ENCODE measurements at regions not wholly inside any gene's neighbourhood (a gene's known extent, or its start where the extent isn't known, plus 50 kb on each side); places are given as distances from the start of the nearest gene placed in this dataset.

GRCh38 chr5:109917154-109917546 lies 227.4 kb downstream of the MAN2A1 start:
- no peaks in the 10 kb centered on the region for H4K20me1 ChIP-seq (ENCODE audit: insufficient read depth, low read depth, low read length)
- no peak overlapping the region for H3K9ac ChIP-seq (ENCODE audit: low read length)
- no peak overlapping the region for H3K4me2 ChIP-seq (ENCODE audit: low read depth, low read length, poor library complexity, severe bottlenecking)
- no peak overlapping the region for H3K27ac ChIP-seq (ENCODE audit: low read length)
- no peak for DNase-seq
- no peak overlapping the region for H2AFZ ChIP-seq (ENCODE audit: low read length)
- no peaks in the 10 kb centered on the region for H3K79me2 ChIP-seq (ENCODE audit: low read length)
- H3K36me3 ChIP-seq (ENCODE audit: insufficient read depth, low read length) = no peaks in the 10 kb centered on the region
- H3K9me2 ChIP-seq (replicated peaks; ENCODE audit: insufficient read depth, low read length) = no peaks in the 10 kb centered on the region
- H3K27me3 ChIP-seq (ENCODE audit: low read length) = 0 out of 2 replicates have a peak, but pooled peaks cover 2% of the 10 kb centered on the region
- peaks cover 8% of the 10 kb centered on the region for H3K4me1 ChIP-seq (ENCODE audit: low read length)
- H3K9me3 ChIP-seq (ENCODE audit: low read length) = no peaks in the 10 kb centered on the region
- no peak overlapping the region for H3K4me3 ChIP-seq (ENCODE audit: low read length)

- Histone ChIP-seq H3K9me3 (ENCODE audit: low read length) (no peaks in the 10 kb centered on the region), H3K36me3 (ENCODE audit: insufficient read depth, low read length) (no peaks in the 10 kb centered on the region), H3K9me2 (replicated peaks; ENCODE audit: insufficient read depth, low read length) (no peaks in the 10 kb centered on the region), H2AFZ (ENCODE audit: low read length) (no peak overlapping the region), H3K4me1 (ENCODE audit: low read length) (peaks cover 8% of the 10 kb centered on the region), H3K27me3 (ENCODE audit: low read length) (0 out of 2 replicates have a peak, but pooled peaks cover 2% of the 10 kb centered on the region), H3K27ac (ENCODE audit: low read length) (no peak overlapping the region), H4K20me1 (ENCODE audit: insufficient read depth, low read depth, low read length) (no peaks in the 10 kb centered on the region), H3K4me3 (ENCODE audit: low read length) (no peak overlapping the region), H3K4me2 (ENCODE audit: low read depth, low read length, poor library complexity, severe bottlenecking) (no peak overlapping the region), H3K79me2 (ENCODE audit: low read length) (no peaks in the 10 kb centered on the region), H3K9ac (ENCODE audit: low read length) (no peak overlapping the region)
- DNase-seq = no peak
Observed at GRCh38 chr5:109917966-109918365, 228.2 kb downstream of the MAN2A1 start.

- Histone ChIP-seq H3K4me1 (ENCODE audit: low read length) (peaks cover 8% of the 10 kb centered on the region), H3K27ac (ENCODE audit: low read length) (no peak overlapping the region), H3K4me2 (ENCODE audit: low read depth, low read length, poor library complexity, severe bottlenecking) (no peak overlapping the region), H3K4me3 (ENCODE audit: low read length) (no peak overlapping the region), H3K9ac (ENCODE audit: low read length) (no peak overlapping the region), H3K27me3 (ENCODE audit: low read length) (0 out of 2 replicates have a peak, but pooled peaks cover 2% of the 10 kb centered on the region), H3K36me3 (ENCODE audit: insufficient read depth, low read length) (no peaks in the 10 kb centered on the region), H3K9me2 (replicated peaks; ENCODE audit: insufficient read depth, low read length) (no peaks in the 10 kb centered on the region), H2AFZ (ENCODE audit: low read length) (no peak overlapping the region; the same call in 1 of the 2 replicates), H4K20me1 (ENCODE audit: insufficient read depth, low read depth, low read length) (no peaks in the 10 kb centered on the region), H3K79me2 (ENCODE audit: low read length) (no peaks in the 10 kb centered on the region), H3K9me3 (ENCODE audit: low read length) (no peaks in the 10 kb centered on the region)
- DNase-seq = no peak
Observed at GRCh38 chr5:109920736-109921135, 231.0 kb downstream of the MAN2A1 start.

DNA sequence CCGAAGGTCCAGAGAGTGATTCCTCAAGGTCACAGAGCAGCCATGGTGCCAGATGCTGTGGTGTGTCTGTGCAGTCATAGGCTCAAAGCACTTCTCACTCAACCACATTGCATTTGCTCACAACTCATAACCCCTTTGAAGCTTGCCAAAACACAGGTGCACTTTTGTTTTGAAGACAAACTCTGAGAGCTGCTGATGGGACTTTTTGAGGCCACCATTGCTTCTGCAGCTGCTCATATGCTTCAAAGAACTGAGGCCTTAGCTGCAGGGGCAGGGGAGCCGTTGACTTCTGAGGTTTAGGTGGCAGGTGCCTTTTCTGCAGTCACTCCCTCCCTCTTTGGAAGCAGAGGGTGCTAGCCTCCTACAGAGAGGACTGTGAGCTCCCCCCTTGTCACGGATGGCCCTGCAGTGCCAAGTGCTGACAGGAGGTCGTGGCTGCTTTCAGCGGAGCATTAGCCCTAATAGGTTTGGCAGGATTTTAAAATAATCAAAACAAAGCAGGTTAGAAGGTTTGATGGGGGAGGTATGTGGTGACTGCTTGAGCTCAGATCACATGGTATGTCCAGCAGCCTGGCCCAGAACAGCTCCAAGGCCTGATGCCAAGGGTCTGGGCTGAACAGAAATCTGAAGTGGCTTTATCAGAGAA lies 232.1 kb downstream of the MAN2A1 start:
- H3K4me2 ChIP-seq (ENCODE audit: low read depth, low read length, poor library complexity, severe bottlenecking) = no peak overlapping the region
- 0 out of 2 replicates have a peak, but pooled peaks cover 2% of the 10 kb centered on the region for H3K27me3 ChIP-seq (ENCODE audit: low read length)
- H2AFZ ChIP-seq (ENCODE audit: low read length) = no peak overlapping the region
- no peaks in the 10 kb centered on the region for H4K20me1 ChIP-seq (ENCODE audit: insufficient read depth, low read depth, low read length)
- H3K9me2 ChIP-seq (replicated peaks; ENCODE audit: insufficient read depth, low read length) = no peaks in the 10 kb centered on the region
- no peak overlapping the region for H3K9ac ChIP-seq (ENCODE audit: low read length)
- H3K36me3 ChIP-seq (ENCODE audit: insufficient read depth, low read length) = no peaks in the 10 kb centered on the region
- DNase-seq = no peak
- no peaks in the 10 kb centered on the region for H3K9me3 ChIP-seq (ENCODE audit: low read length)
- peaks cover 4% of the 10 kb centered on the region for H3K4me1 ChIP-seq (ENCODE audit: low read length)
- no peaks in the 10 kb centered on the region for H3K79me2 ChIP-seq (ENCODE audit: low read length)
- no peak overlapping the region for H3K4me3 ChIP-seq (ENCODE audit: low read length)
- H3K27ac ChIP-seq (ENCODE audit: low read length) = no peak overlapping the region

DNA sequence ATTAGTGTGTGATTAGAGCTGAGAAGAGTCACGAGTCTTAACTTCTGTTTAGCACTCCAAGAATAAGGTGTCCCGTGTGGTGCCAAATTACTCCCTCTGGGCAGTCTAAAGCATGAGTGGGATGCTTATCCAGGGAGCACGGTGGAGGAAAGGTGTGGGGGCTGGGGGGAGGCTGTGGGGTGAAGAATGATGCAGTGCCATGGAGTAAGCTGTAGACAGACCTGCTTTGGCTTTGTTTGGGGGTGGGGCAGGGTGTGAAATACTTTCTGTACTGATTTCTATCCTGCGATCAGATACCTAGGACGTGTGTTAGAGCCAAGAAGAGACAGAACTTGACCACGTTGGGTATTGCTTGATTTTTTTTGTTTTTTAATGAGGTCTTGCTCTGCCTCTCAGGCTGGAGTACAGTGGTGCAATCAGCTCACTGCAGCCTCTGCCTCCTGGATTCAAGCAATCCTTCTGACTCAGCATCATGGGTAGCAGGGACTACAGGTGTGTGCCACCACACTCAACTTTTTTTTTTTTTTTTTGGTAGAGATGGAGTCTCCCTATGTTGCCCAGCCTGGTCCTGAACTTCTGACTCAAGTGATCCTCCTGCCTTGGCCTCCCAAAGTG lies 232.8 kb downstream of the MAN2A1 start:
- H3K79me2 ChIP-seq (ENCODE audit: low read length) = no peaks in the 10 kb centered on the region
- no peaks in the 10 kb centered on the region for H4K20me1 ChIP-seq (ENCODE audit: insufficient read depth, low read depth, low read length)
- no peaks in the 10 kb centered on the region for H3K9me2 ChIP-seq (replicated peaks; ENCODE audit: insufficient read depth, low read length)
- H3K27ac ChIP-seq (ENCODE audit: low read length) = no peak overlapping the region
- H3K36me3 ChIP-seq (ENCODE audit: insufficient read depth, low read length) = no peaks in the 10 kb centered on the region
- no peak for DNase-seq
- no peaks in the 10 kb centered on the region for H3K9me3 ChIP-seq (ENCODE audit: low read length)
- no peak overlapping the region for H3K9ac ChIP-seq (ENCODE audit: low read length)
- H2AFZ ChIP-seq (ENCODE audit: low read length) = no peak overlapping the region
- no peak overlapping the region for H3K4me2 ChIP-seq (ENCODE audit: low read depth, low read length, poor library complexity, severe bottlenecking)
- no peak overlapping the region for H3K4me3 ChIP-seq (ENCODE audit: low read length)
- H3K4me1 ChIP-seq (ENCODE audit: low read length) = no peaks in the 10 kb centered on the region
- H3K27me3 ChIP-seq (ENCODE audit: low read length) = 0 out of 2 replicates have a peak, but pooled peaks cover 2% of the 10 kb centered on the region

DNA sequence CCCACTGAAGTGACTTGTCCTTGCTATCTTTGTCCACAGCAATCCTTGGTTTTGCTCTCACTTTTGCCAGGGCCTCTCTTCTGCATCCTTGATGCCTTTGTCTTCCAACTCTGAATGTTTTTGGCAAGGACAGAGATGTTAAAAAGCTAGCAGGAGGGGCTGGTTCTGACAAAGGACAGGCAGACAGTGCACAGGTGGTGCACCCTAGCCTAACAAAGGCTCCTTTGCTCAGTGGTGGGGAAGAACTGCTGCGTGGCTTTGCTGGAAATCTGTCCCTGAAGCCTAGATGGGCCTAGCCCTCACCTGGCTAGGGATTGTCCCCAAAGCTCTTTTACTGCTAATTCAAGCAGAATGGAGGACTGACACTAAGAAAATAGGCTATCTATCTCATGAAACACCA lies 233.5 kb downstream of the MAN2A1 start:
- Histone ChIP-seq H3K27me3 (ENCODE audit: low read length) (0 out of 2 replicates have a peak, but pooled peaks cover 2% of the 10 kb centered on the region), H3K79me2 (ENCODE audit: low read length) (no peaks in the 10 kb centered on the region), H3K9me3 (ENCODE audit: low read length) (no peaks in the 10 kb centered on the region), H4K20me1 (ENCODE audit: insufficient read depth, low read depth, low read length) (no peaks in the 10 kb centered on the region), H3K27ac (ENCODE audit: low read length) (no peak overlapping the region), H3K36me3 (ENCODE audit: insufficient read depth, low read length) (no peaks in the 10 kb centered on the region), H3K4me1 (ENCODE audit: low read length) (no peaks in the 10 kb centered on the region), H3K9ac (ENCODE audit: low read length) (no peak overlapping the region), H3K4me3 (ENCODE audit: low read length) (no peak overlapping the region), H3K4me2 (ENCODE audit: low read depth, low read length, poor library complexity, severe bottlenecking) (no peak overlapping the region), H3K9me2 (replicated peaks; ENCODE audit: insufficient read depth, low read length) (no peaks in the 10 kb centered on the region), H2AFZ (ENCODE audit: low read length) (no peak overlapping the region)
- DNase-seq = no peak

- H2AFZ ChIP-seq (ENCODE audit: low read length) = no peak overlapping the region
- no peak overlapping the region for H3K9ac ChIP-seq (ENCODE audit: low read length)
- no peaks in the 10 kb centered on the region for H3K9me3 ChIP-seq (ENCODE audit: low read length)
- H3K4me1 ChIP-seq (ENCODE audit: low read length) = no peaks in the 10 kb centered on the region
- no peaks in the 10 kb centered on the region for H3K9me2 ChIP-seq (replicated peaks; ENCODE audit: insufficient read depth, low read length)
- DNase-seq = no peak
- H3K27ac ChIP-seq (ENCODE audit: low read length) = no peak overlapping the region
- H3K4me3 ChIP-seq (ENCODE audit: low read length) = no peak overlapping the region
- H3K4me2 ChIP-seq (ENCODE audit: low read depth, low read length, poor library complexity, severe bottlenecking) = no peak overlapping the region
- H3K27me3 ChIP-seq (ENCODE audit: low read length) = 0 out of 2 replicates have a peak, but pooled peaks cover 2% of the 10 kb centered on the region
- H3K36me3 ChIP-seq (ENCODE audit: insufficient read depth, low read length) = no peaks in the 10 kb centered on the region
- H4K20me1 ChIP-seq (ENCODE audit: insufficient read depth, low read depth, low read length) = no peaks in the 10 kb centered on the region
- no peaks in the 10 kb centered on the region for H3K79me2 ChIP-seq (ENCODE audit: low read length)
Observed at GRCh38 chr5:109924237-109925107, 234.7 kb downstream of the MAN2A1 start.

GRCh38 chr5:109927639-109928038 lies 237.9 kb downstream of the MAN2A1 start:
- no peaks in the 10 kb centered on the region for H3K79me2 ChIP-seq (ENCODE audit: low read length)
- H3K9ac ChIP-seq (ENCODE audit: low read length) = no peak overlapping the region
- no peaks in the 10 kb centered on the region for H4K20me1 ChIP-seq (ENCODE audit: insufficient read depth, low read depth, low read length)
- H3K4me2 ChIP-seq (ENCODE audit: low read depth, low read length, poor library complexity, severe bottlenecking) = no peak overlapping the region
- no peak overlapping the region for H2AFZ ChIP-seq (ENCODE audit: low read length)
- no peaks in the 10 kb centered on the region for H3K27me3 ChIP-seq (ENCODE audit: low read length)
- H3K36me3 ChIP-seq (ENCODE audit: insufficient read depth, low read length) = no peaks in the 10 kb centered on the region
- H3K9me3 ChIP-seq (ENCODE audit: low read length) = no peaks in the 10 kb centered on the region
- no peak overlapping the region for H3K4me3 ChIP-seq (ENCODE audit: low read length)
- H3K9me2 ChIP-seq (replicated peaks; ENCODE audit: insufficient read depth, low read length) = no peaks in the 10 kb centered on the region
- DNase-seq = no peak
- H3K4me1 ChIP-seq (ENCODE audit: low read length) = no peaks in the 10 kb centered on the region
- H3K27ac ChIP-seq (ENCODE audit: low read length) = no peak overlapping the region

All from Karpas-422 (cell line).